ENCODE measurements at regions not wholly inside any gene's neighbourhood (a gene's known extent, or its start where the extent isn't known, plus 50 kb on each side); places are given as distances from the start of the nearest gene placed in this dataset.

- Histone ChIP-seq H3K4me2 (ENCODE audit: low read length) (no peak overlapping the region), H3K9me2 (ENCODE audit: low read depth, low read length) (no peaks in the 10 kb centered on the region)
Measured at GRCh38 chr9:20286969-20287368, 335.3 kb downstream of the MLLT3 start.

GRCh38 chr9:20286154-20286700, 336.1 kb downstream of the MLLT3 start:
- TF ChIP-seq EZH2 (IDR thresholded peaks at IDR 0.05; ENCODE audit: borderline replicate concordance, low read length) (no peak), CTCF (IDR thresholded peaks at IDR 0.05; ENCODE audit: low read length) (no peak)
- no peak overlapping the region for H3K27ac ChIP-seq (ENCODE audit: low read depth, low read length, poor library complexity, severe bottlenecking)
- no peaks in the 10 kb centered on the region for H3K9me2 ChIP-seq (ENCODE audit: low read depth, low read length)
- no peaks in the 10 kb centered on the region for H4K20me1 ChIP-seq (ENCODE audit: insufficient read depth, low read length)
- no peak overlapping the region for H2AFZ ChIP-seq (ENCODE audit: low read length)
- no peaks in the 10 kb centered on the region for H3K4me1 ChIP-seq (ENCODE audit: insufficient read depth, low read length, severe bottlenecking)
- no peaks in the 10 kb centered on the region for H3F3A ChIP-seq (ENCODE audit: insufficient read depth, low read length)
- no peaks in the 10 kb centered on the region for H3K79me2 ChIP-seq (ENCODE audit: insufficient read depth, low read length)
- no peak overlapping the region for H3K4me3 ChIP-seq (ENCODE audit: low read depth, low read length, poor library complexity, severe bottlenecking)
- no peaks in the 10 kb centered on the region for H3K9me3 ChIP-seq (ENCODE audit: low read length)
- H3K9ac ChIP-seq (ENCODE audit: low read length), result no peak overlapping the region
- H3K4me2 ChIP-seq (ENCODE audit: low read length), result no peak overlapping the region
- H3K27me3 ChIP-seq (ENCODE audit: insufficient read depth, low read length), result no peaks in the 10 kb centered on the region
- no peaks in the 10 kb centered on the region for H3K36me3 ChIP-seq (ENCODE audit: insufficient read depth, low read length)

More at GRCh38 chr9:20286969-20287368, 335.3 kb downstream of the MLLT3 start:
- H3K9me3 ChIP-seq (ENCODE audit: low read length), result no peaks in the 10 kb centered on the region
- H3K36me3 ChIP-seq (ENCODE audit: insufficient read depth, low read length), result no peaks in the 10 kb centered on the region
- no peak overlapping the region for H2AFZ ChIP-seq (ENCODE audit: low read length)
- H3K27ac ChIP-seq (ENCODE audit: low read depth, low read length, poor library complexity, severe bottlenecking), result no peak overlapping the region
- no peak overlapping the region for H3K9ac ChIP-seq (ENCODE audit: low read length)
- H3K79me2 ChIP-seq (ENCODE audit: insufficient read depth, low read length), result no peaks in the 10 kb centered on the region
- TF ChIP-seq CTCF (IDR thresholded peaks at IDR 0.05; ENCODE audit: low read length) (no peak), EZH2 (IDR thresholded peaks at IDR 0.05; ENCODE audit: borderline replicate concordance, low read length) (no peak)
- no peak overlapping the region for H3K4me3 ChIP-seq (ENCODE audit: low read depth, low read length, poor library complexity, severe bottlenecking)
- no peaks in the 10 kb centered on the region for H3K27me3 ChIP-seq (ENCODE audit: insufficient read depth, low read length)
- H3F3A ChIP-seq (ENCODE audit: insufficient read depth, low read length), result no peaks in the 10 kb centered on the region
- no peaks in the 10 kb centered on the region for H3K4me1 ChIP-seq (ENCODE audit: insufficient read depth, low read length, severe bottlenecking)
- H4K20me1 ChIP-seq (ENCODE audit: insufficient read depth, low read length), result no peaks in the 10 kb centered on the region

- Histone ChIP-seq H3K9me2 (ENCODE audit: low read depth, low read length) (no peaks in the 10 kb centered on the region), H3K9me3 (ENCODE audit: low read length) (no peaks in the 10 kb centered on the region), H3K79me2 (ENCODE audit: insufficient read depth, low read length) (no peaks in the 10 kb centered on the region), H2AFZ (ENCODE audit: low read length) (no peak overlapping the region), H3K9ac (ENCODE audit: low read length) (no peak overlapping the region), H4K20me1 (ENCODE audit: insufficient read depth, low read length) (no peaks in the 10 kb centered on the region), H3K36me3 (ENCODE audit: insufficient read depth, low read length) (no peaks in the 10 kb centered on the region), H3K27ac (ENCODE audit: low read depth, low read length, poor library complexity, severe bottlenecking) (no peak overlapping the region), H3F3A (ENCODE audit: insufficient read depth, low read length) (no peaks in the 10 kb centered on the region), H3K4me1 (ENCODE audit: insufficient read depth, low read length, severe bottlenecking) (no peaks in the 10 kb centered on the region), H3K27me3 (ENCODE audit: insufficient read depth, low read length) (no peaks in the 10 kb centered on the region), H3K4me3 (ENCODE audit: low read depth, low read length, poor library complexity, severe bottlenecking) (no peak overlapping the region), H3K4me2 (ENCODE audit: low read length) (no peak overlapping the region)
- TF ChIP-seq CTCF (IDR thresholded peaks at IDR 0.05; ENCODE audit: low read length) (no peak), EZH2 (IDR thresholded peaks at IDR 0.05; ENCODE audit: borderline replicate concordance, low read length) (no peak)
Measured at GRCh38 chr9:20284601-20285289, 337.6 kb downstream of the MLLT3 start.
